ENCODE measurements at regions not wholly inside any gene's neighbourhood (a gene's known extent, or its start where the extent isn't known, plus 50 kb on each side); places are given as distances from the start of the nearest gene placed in this dataset.

- TF ChIP-seq, protein P1, sequence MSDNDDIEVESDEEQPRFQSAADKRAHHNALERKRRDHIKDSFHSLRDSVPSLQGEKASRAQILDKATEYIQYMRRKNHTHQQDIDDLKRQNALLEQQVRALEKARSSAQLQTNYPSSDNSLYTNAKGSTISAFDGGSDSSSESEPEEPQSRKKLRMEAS (IDR thresholded peaks at IDR 0.05) = no peak
- TF ChIP-seq SRF (IDR thresholded peaks at IDR 0.05; ENCODE audit: low read depth) (no peak), YY1 (IDR thresholded peaks at IDR 0.05; ENCODE audit: extremely low read depth, insufficient replicate concordance, low read depth, low read length) (peak; percentile 50), FOSL1 (IDR thresholded peaks at IDR 0.05; ENCODE audit: low read depth) (no peak)
Observed at GRCh38 chr11:122215244-122215992, 99.4 kb upstream of the BLID start (continued).

GRCh38 chr11:122214567-122214966 is 98.6 kb upstream of the BLID start:
- ChIA-PET RAD21 (ENCODE audit: low non-redundant PET in 1 of 2, low total read pairs in 2 of 2, uncharacterized antibody in 2 of 2, unreplicated experiment in 2 of 2) (no interaction called here), CTCF (interaction anchor here (1.3 to 4.6 kb wide), 2 partner anchors 11 to 290 kb away, joined by 3 to 47 read pairs; no protein-coding TSS in a partner anchor), POLR2A (no interaction called here)
- Histone ChIP-seq H3K9me3 (ENCODE audit: control insufficient read depth in 1 of 2, insufficient read depth in 1 of 2, low read depth in 1 of 2, low read length in 2 of 2) (no peaks in the 10 kb centered on the region), H3K4me1 (ENCODE audit: control insufficient read depth in 1 of 2, insufficient read depth in 2 of 2, low read length in 2 of 2) (peaks cover 21 to 26% of the 10 kb centered on the region in 2 experiments), H4K20me1 (ENCODE audit: insufficient read depth) (no peaks in the 10 kb centered on the region), H3K4me2 (ENCODE audit: low read length) (0 out of 2 replicates have a peak overlapping the region, but pooled peaks have one; percentile 52), H3K36me3 (ENCODE audit: control insufficient read depth in 1 of 2, insufficient read depth in 2 of 2, low read length in 2 of 2) (no peaks in the 10 kb centered on the region), H3K27ac (ENCODE audit: low read depth, low read length) (no peak overlapping the region), H3K9me2 (ENCODE audit: insufficient read depth) (no peaks in the 10 kb centered on the region), H3K27me3 (ENCODE audit: insufficient read depth, low read length) (no peaks in the 10 kb centered on the region), H3K9ac (ENCODE audit: low read length) (no peak overlapping the region), H3K79me2 (ENCODE audit: insufficient read depth, low read length) (no peaks in the 10 kb centered on the region), H2AFZ (ENCODE audit: low read depth, low read length, poor library complexity, severe bottlenecking) (peak overlapping the region; percentile 64), H3K4me3 (replicated peaks in 1 of 2; ENCODE audit: low read depth in 1 of 2, low read length in 2 of 2) (no peak overlapping the region)
- BruUV-seq (replicated peaks) = no TSS peak
- no peak for ATAC-seq
- TF ChIP-seq TCF7L2 (IDR thresholded peaks at IDR 0.05; ENCODE audit: borderline replicate concordance, extremely low read depth, insufficient read depth, insufficient read length) = no peak
- no peak for TF ChIP-seq EGR1 (IDR thresholded peaks at IDR 0.05; ENCODE audit: low read depth)
- no peak for TF ChIP-seq CEBPB (IDR thresholded peaks at IDR 0.05; ENCODE audit: low read depth)
- TF ChIP-seq ZNF274 (IDR thresholded peaks at IDR 0.05; ENCODE audit: low read depth, low read length) = no peak
- TF ChIP-seq EZH2phosphoT487 (IDR thresholded peaks at IDR 0.05; ENCODE audit: borderline replicate concordance) = no peak
- no peak for TF ChIP-seq SRF (IDR thresholded peaks at IDR 0.05; ENCODE audit: low read depth)
- no peak for TF ChIP-seq ZBTB33 (IDR thresholded peaks at IDR 0.05; ENCODE audit: extremely low read depth, insufficient replicate concordance, low read length)
- TF ChIP-seq, protein P2, sequence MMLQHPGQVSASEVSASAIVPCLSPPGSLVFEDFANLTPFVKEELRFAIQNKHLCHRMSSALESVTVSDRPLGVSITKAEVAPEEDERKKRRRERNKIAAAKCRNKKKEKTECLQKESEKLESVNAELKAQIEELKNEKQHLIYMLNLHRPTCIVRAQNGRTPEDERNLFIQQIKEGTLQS (IDR thresholded peaks at IDR 0.05) = no peak
- intact Hi-C loops (cut with micrococcal nuclease) = no loop called here
- no peak for DNase-seq (ENCODE audit: low read depth, low spot score)

Measured in HCT116 (cell line).